HEK293 (cell line): ENCODE measurements at regions not wholly inside any gene's neighbourhood (a gene's known extent, or its start where the extent isn't known, plus 50 kb on each side); places are given as distances from the start of the nearest gene placed in this dataset.

ENCODE experiments used
- KLF9 ChIP-seq: fragments of 450-650 bp; formaldehyde crosslinking; IDR thresholded peaks from 2 replicates; pipeline ENCODE4 v1.5.1; 2016; ENCODE audit warnings: missing biosample characterization, missing genetic modification characterization, low read depth
- ZFP41 ChIP-seq: fragments of 450-650 bp; formaldehyde crosslinking; IDR thresholded peaks from 2 replicates; pipeline ENCODE4 v1.5.1; 2016; ENCODE audit warnings: missing biosample characterization, missing genetic modification characterization, borderline replicate concordance
- ZNF10 ChIP-seq: fragments of 450-650 bp; formaldehyde crosslinking; IDR thresholded peaks from 2 replicates; pipeline ENCODE4 v1.5.1; 2017; ENCODE audit warnings: missing biosample characterization, missing genetic modification characterization
- ZNF202 ChIP-seq: fragments of 450-650 bp; formaldehyde crosslinking; IDR thresholded peaks from 2 replicates; pipeline ENCODE4 v1.5.1; 2016; ENCODE audit warnings: missing biosample characterization, missing genetic modification characterization, borderline replicate concordance
- ZNF473 ChIP-seq: fragments of 450-650 bp; formaldehyde crosslinking; IDR thresholded peaks from 2 replicates; pipeline ENCODE4 v1.5.1; 2017; ENCODE audit warnings: missing biosample characterization, missing genetic modification characterization
- ZNF626 ChIP-seq: fragments of 450-650 bp; sonication (Bioruptor Pico); formaldehyde crosslinking; IDR thresholded peaks from 2 replicates; pipeline ENCODE4 v1.5.1; 2018; ENCODE audit warnings: missing biosample characterization, missing genetic modification characterization, inconsistent platforms
- ZNF830 ChIP-seq: fragments of 450-650 bp; IDR thresholded peaks from 2 replicates; pipeline ENCODE4 v1.5.0; 2018; ENCODE audit warnings: missing biosample characterization, missing genetic modification characterization, low read depth, mild to moderate bottlenecking, moderate library complexity
- TF ChIP-seq, protein P1 (sequence below): fragments of 450-650 bp; formaldehyde crosslinking; IDR thresholded peaks from 2 replicates; pipeline ENCODE4 v1.5.1; 2016; ENCODE audit warnings: missing biosample characterization, missing genetic modification characterization
- TF ChIP-seq, protein P2 (sequence below): fragments of 450-650 bp; formaldehyde crosslinking; IDR thresholded peaks from 2 replicates; pipeline ENCODE4 v1.5.1; 2016; ENCODE audit warnings: missing biosample characterization, missing genetic modification characterization

DNA sequence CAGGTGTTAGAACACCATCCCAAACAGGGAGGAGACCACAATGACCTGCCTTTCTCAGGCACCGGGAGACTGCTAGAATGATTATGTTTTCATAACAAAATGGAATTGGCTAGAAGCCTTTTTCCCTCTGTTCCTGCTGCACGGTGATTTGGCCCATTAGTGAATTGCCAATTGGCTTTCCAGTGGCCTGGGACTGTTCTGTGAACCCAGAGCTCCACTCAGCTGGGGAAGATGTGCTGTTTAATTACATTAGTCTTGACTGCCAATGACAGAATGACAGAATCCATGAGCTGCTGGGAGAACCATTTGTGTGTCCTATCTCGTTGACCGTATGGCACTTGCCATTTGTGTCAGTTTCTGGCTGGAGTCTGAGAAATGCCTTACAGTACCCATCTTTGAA is 242.9 kb downstream of the CDH11 start:
- TF ChIP-seq, protein P1, sequence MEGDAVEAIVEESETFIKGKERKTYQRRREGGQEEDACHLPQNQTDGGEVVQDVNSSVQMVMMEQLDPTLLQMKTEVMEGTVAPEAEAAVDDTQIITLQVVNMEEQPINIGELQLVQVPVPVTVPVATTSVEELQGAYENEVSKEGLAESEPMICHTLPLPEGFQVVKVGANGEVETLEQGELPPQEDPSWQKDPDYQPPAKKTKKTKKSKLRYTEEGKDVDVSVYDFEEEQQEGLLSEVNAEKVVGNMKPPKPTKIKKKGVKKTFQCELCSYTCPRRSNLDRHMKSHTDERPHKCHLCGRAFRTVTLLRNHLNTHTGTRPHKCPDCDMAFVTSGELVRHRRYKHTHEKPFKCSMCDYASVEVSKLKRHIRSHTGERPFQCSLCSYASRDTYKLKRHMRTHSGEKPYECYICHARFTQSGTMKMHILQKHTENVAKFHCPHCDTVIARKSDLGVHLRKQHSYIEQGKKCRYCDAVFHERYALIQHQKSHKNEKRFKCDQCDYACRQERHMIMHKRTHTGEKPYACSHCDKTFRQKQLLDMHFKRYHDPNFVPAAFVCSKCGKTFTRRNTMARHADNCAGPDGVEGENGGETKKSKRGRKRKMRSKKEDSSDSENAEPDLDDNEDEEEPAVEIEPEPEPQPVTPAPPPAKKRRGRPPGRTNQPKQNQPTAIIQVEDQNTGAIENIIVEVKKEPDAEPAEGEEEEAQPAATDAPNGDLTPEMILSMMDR (tag by site-specific recombination): no peak
- TF ChIP-seq, protein P2, sequence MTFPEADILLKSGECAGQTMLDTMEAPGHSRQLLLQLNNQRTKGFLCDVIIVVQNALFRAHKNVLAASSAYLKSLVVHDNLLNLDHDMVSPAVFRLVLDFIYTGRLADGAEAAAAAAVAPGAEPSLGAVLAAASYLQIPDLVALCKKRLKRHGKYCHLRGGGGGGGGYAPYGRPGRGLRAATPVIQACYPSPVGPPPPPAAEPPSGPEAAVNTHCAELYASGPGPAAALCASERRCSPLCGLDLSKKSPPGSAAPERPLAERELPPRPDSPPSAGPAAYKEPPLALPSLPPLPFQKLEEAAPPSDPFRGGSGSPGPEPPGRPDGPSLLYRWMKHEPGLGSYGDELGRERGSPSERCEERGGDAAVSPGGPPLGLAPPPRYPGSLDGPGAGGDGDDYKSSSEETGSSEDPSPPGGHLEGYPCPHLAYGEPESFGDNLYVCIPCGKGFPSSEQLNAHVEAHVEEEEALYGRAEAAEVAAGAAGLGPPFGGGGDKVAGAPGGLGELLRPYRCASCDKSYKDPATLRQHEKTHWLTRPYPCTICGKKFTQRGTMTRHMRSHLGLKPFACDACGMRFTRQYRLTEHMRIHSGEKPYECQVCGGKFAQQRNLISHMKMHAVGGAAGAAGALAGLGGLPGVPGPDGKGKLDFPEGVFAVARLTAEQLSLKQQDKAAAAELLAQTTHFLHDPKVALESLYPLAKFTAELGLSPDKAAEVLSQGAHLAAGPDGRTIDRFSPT: no peak
- no peak for TF ChIP-seq ZNF202 (tag by site-specific recombination)
- no peak for TF ChIP-seq ZNF626 (tag by site-specific recombination)
- no peak for TF ChIP-seq ZNF473
- TF ChIP-seq ZNF830 (tag by site-specific recombination): no peak
- TF ChIP-seq KLF9 (tag by site-specific recombination): no peak
- no peak for TF ChIP-seq ZFP41 (tag by site-specific recombination)
- TF ChIP-seq ZNF10 (tag by site-specific recombination): no peak
